ENCODE measurements at regions not wholly inside any gene's neighbourhood (a gene's known extent, or its start where the extent isn't known, plus 50 kb on each side); places are given as distances from the start of the nearest gene placed in this dataset.
"Not testable (repeated sequence)": the region's sequence is repeated elsewhere in the genome, so short reads cannot be mapped to it uniquely, and the experiment has no call there.

DNA sequence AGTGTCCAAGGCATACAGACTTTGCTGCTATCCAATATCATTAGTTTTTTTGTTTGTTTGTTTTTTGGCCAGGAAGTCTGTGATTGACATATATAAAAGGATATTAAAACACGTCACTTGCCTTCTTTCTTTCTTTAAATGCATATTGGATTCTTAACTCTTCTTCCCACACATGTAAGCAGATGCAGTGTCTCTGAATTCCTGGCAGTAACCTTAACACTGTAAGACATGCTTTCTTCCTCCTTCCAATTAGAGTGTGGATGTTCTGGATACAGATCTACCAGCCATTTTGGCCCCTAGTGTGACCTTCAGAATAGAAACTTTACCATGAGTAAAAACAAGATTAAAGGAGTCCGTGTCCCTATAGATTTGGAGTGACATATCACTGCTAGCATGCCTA lies 967.4 kb upstream of the PRR20A start:
- no peaks in the 10 kb centered on the region for H3K79me2 ChIP-seq (ENCODE audit: control insufficient read depth, insufficient read depth, low read length)

DNA sequence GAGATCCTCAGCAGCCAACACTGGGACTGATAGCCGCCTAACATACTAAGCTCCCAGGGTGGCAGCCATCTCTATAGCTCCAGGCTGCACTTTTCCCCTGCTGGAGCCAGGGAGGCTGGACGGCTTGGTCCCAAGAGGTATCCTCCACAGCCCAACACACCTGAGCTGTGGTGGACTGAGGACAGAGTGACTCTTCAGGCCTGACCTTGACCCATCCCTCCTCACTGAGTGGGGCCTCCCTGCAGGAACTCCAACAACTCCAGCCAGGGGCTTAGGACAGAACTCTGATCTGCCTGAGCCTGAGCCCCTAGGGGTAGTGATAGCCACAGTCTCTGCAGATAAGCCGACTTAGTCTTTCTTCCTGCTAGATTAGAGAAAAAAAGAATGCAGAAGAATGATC lies 958.1 kb upstream of the PRR20A start:
- Histone ChIP-seq H3K36me3 (ENCODE audit: control insufficient read depth, insufficient read depth, low read length) (no peaks in the 10 kb centered on the region), H3K4me1 (ENCODE audit: control insufficient read depth, extremely low read depth, insufficient read depth, low read length) (no peaks in the 10 kb centered on the region), H2AFZ (ENCODE audit: low read length) (no peak overlapping the region), H3K9ac (ENCODE audit: insufficient read depth, low read length) (no peak overlapping the region), H3K27ac (ENCODE audit: insufficient read depth, low read length) (no peak overlapping the region), H3K4me3 (replicated peaks in 1 of 4; ENCODE audit: control extremely low read depth in 1 of 4, insufficient read depth in 1 of 4, low read depth in 3 of 4, low read length in 4 of 4) (no peak overlapping the region), H3K79me2 (ENCODE audit: control insufficient read depth, insufficient read depth, low read length) (no peaks in the 10 kb centered on the region), H3K4me2 (ENCODE audit: extremely low read depth, insufficient read depth, low read length) (no peak overlapping the region), H3K9me3 (ENCODE audit: control insufficient read depth, insufficient read depth, low read depth, low read length) (no peaks in the 10 kb centered on the region), H4K20me1 (ENCODE audit: control insufficient read depth, extremely low read depth, insufficient read depth, low read length) (no peaks in the 10 kb centered on the region), H3K27me3 (ENCODE audit: control insufficient read depth, insufficient read depth, low read length) (no peaks in the 10 kb centered on the region)
- DNase-seq (ENCODE audit: low read depth in 2 of 2): no peak
- TF ChIP-seq, protein P1, sequence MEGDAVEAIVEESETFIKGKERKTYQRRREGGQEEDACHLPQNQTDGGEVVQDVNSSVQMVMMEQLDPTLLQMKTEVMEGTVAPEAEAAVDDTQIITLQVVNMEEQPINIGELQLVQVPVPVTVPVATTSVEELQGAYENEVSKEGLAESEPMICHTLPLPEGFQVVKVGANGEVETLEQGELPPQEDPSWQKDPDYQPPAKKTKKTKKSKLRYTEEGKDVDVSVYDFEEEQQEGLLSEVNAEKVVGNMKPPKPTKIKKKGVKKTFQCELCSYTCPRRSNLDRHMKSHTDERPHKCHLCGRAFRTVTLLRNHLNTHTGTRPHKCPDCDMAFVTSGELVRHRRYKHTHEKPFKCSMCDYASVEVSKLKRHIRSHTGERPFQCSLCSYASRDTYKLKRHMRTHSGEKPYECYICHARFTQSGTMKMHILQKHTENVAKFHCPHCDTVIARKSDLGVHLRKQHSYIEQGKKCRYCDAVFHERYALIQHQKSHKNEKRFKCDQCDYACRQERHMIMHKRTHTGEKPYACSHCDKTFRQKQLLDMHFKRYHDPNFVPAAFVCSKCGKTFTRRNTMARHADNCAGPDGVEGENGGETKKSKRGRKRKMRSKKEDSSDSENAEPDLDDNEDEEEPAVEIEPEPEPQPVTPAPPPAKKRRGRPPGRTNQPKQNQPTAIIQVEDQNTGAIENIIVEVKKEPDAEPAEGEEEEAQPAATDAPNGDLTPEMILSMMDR (conservative IDR thresholded peaks at IDR 0.05 in 1 of 2, IDR thresholded peaks at IDR 0.05 in 1 of 2; ENCODE audit: low read depth in 1 of 2, low read length in 2 of 2): no peak
- TF ChIP-seq EZH2 (IDR thresholded peaks at IDR 0.05; ENCODE audit: low read length, missing control alignments): no peak

More for the DNA sequence above, 967.4 kb upstream of the PRR20A start:
- no peak overlapping the region for H3K4me3 ChIP-seq (replicated peaks in 1 of 4; ENCODE audit: control extremely low read depth in 1 of 4, insufficient read depth in 1 of 4, low read depth in 3 of 4, low read length in 4 of 4)
- no peaks in the 10 kb centered on the region for H3K9me3 ChIP-seq (ENCODE audit: control insufficient read depth, insufficient read depth, low read depth, low read length)
- H4K20me1 ChIP-seq (ENCODE audit: control insufficient read depth, extremely low read depth, insufficient read depth, low read length): no peaks in the 10 kb centered on the region
- no peaks in the 10 kb centered on the region for H3K36me3 ChIP-seq (ENCODE audit: control insufficient read depth, insufficient read depth, low read length)
- DNase-seq (ENCODE audit: low read depth in 2 of 2): no peak
- H3K9ac ChIP-seq (ENCODE audit: insufficient read depth, low read length): no peak overlapping the region
- no peaks in the 10 kb centered on the region for H3K4me1 ChIP-seq (ENCODE audit: control insufficient read depth, extremely low read depth, insufficient read depth, low read length)
- H2AFZ ChIP-seq (ENCODE audit: low read length): no peak overlapping the region
- no peaks in the 10 kb centered on the region for H3K27me3 ChIP-seq (ENCODE audit: control insufficient read depth, insufficient read depth, low read length)
- TF ChIP-seq, protein P1 (conservative IDR thresholded peaks at IDR 0.05 in 1 of 2, IDR thresholded peaks at IDR 0.05 in 1 of 2; ENCODE audit: low read depth in 1 of 2, low read length in 2 of 2): no peak
- no peak for TF ChIP-seq EZH2 (IDR thresholded peaks at IDR 0.05; ENCODE audit: low read length, missing control alignments)
- H3K4me2 ChIP-seq (ENCODE audit: extremely low read depth, insufficient read depth, low read length): no peak overlapping the region
- no peak overlapping the region for H3K27ac ChIP-seq (ENCODE audit: insufficient read depth, low read length)

DNA sequence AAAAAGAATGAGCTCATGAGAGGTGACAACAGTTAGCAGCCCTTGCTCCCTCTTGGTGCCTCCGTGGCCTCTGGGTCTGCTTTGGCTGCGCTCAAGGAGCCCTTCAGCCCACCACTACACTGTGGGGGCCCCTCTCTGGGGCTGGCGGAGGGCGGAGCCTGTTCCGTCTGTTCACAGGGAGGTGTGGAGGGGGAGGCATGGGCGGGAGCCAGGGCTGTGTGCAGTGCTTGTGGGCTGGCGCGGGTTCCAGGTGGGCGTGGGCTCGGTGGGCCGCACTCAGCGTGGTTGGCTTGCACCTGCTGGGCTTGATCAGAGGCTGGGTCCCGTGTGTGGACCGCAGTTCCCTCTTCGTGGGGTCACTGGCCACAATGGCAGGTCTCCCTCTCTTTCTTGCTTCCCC lies 953.4 kb upstream of the PRR20A start:
- no peak overlapping the region for H3K9ac ChIP-seq (ENCODE audit: insufficient read depth, low read length)
- TF ChIP-seq EZH2 (IDR thresholded peaks at IDR 0.05; ENCODE audit: low read length, missing control alignments): no peak
- TF ChIP-seq, protein P1 (conservative IDR thresholded peaks at IDR 0.05 in 1 of 2, IDR thresholded peaks at IDR 0.05 in 1 of 2; ENCODE audit: low read depth in 1 of 2, low read length in 2 of 2): no peak
- no peaks in the 10 kb centered on the region for H4K20me1 ChIP-seq (ENCODE audit: control insufficient read depth, extremely low read depth, insufficient read depth, low read length)
- no peak for DNase-seq (ENCODE audit: low read depth in 2 of 2)
- no peaks in the 10 kb centered on the region for H3K4me1 ChIP-seq (ENCODE audit: control insufficient read depth, extremely low read depth, insufficient read depth, low read length)
- no peak overlapping the region for H3K27ac ChIP-seq (ENCODE audit: insufficient read depth, low read length)
- H2AFZ ChIP-seq (ENCODE audit: low read length): no peak overlapping the region
- H3K36me3 ChIP-seq (ENCODE audit: control insufficient read depth, insufficient read depth, low read length): no peaks in the 10 kb centered on the region
- H3K9me3 ChIP-seq (ENCODE audit: control insufficient read depth, insufficient read depth, low read depth, low read length): no peaks in the 10 kb centered on the region
- H3K4me3 ChIP-seq (replicated peaks in 1 of 4; ENCODE audit: control extremely low read depth in 1 of 4, insufficient read depth in 1 of 4, low read depth in 3 of 4, low read length in 4 of 4): no peak overlapping the region
- no peak overlapping the region for H3K4me2 ChIP-seq (ENCODE audit: extremely low read depth, insufficient read depth, low read length)
- no peaks in the 10 kb centered on the region for H3K27me3 ChIP-seq (ENCODE audit: control insufficient read depth, insufficient read depth, low read length)
- H3K79me2 ChIP-seq (ENCODE audit: control insufficient read depth, insufficient read depth, low read length): no peaks in the 10 kb centered on the region

DNA sequence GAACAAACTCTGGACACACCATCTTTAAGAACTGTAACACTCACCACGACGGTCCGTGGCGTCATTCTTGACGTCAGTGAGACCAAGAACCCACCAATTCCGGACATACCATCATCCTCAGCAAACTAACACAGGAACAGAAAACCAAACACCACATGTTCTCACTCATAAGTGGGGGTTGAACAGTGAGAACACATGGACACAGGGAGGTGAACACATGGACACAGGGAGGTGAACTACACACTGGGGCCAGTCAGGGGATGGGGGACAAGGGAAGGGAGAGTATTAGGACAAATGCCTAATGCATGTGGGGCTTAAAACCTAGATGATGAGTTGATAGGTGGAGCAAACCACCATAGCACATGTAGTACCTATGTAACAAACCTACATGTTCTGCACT lies 952.1 kb upstream of the PRR20A start:
- not testable (repeated sequence) for H2AFZ ChIP-seq (ENCODE audit: low read length); H4K20me1 ChIP-seq (ENCODE audit: control insufficient read depth, extremely low read depth, insufficient read depth, low read length); H3K27me3 ChIP-seq (ENCODE audit: control insufficient read depth, insufficient read depth, low read length); H3K4me2 ChIP-seq (ENCODE audit: extremely low read depth, insufficient read depth, low read length); H3K4me1 ChIP-seq (ENCODE audit: control insufficient read depth, extremely low read depth, insufficient read depth, low read length); H3K4me3 ChIP-seq (replicated peaks in 1 of 4; ENCODE audit: control extremely low read depth in 1 of 4, insufficient read depth in 1 of 4, low read depth in 3 of 4, low read length in 4 of 4); H3K36me3 ChIP-seq (ENCODE audit: control insufficient read depth, insufficient read depth, low read length); H3K9ac ChIP-seq (ENCODE audit: insufficient read depth, low read length); DNase-seq (ENCODE audit: low read depth in 2 of 2); H3K9me3 ChIP-seq (ENCODE audit: control insufficient read depth, insufficient read depth, low read depth, low read length); H3K27ac ChIP-seq (ENCODE audit: insufficient read depth, low read length); H3K79me2 ChIP-seq (ENCODE audit: control insufficient read depth, insufficient read depth, low read length)
